ENCODE measurements at regions not wholly inside any gene's neighbourhood (a gene's known extent, or its start where the extent isn't known, plus 50 kb on each side); places are given as distances from the start of the nearest gene placed in this dataset.

- TF ChIP-seq POLR2A (IDR thresholded peaks at IDR 0.05; ENCODE audit: extremely low read depth, insufficient read length) (no peak), MAX (IDR thresholded peaks at IDR 0.05; ENCODE audit: low read depth, low read length) (no peak), MYC (IDR thresholded peaks at IDR 0.05; ENCODE audit: low read depth, low read length) (no peak), CTCF (IDR thresholded peaks at IDR 0.05; ENCODE audit: low read depth, low read length) (no peak)
- no peak overlapping the region for H3K4me3 ChIP-seq (ENCODE audit: low read depth, low read length)
- no peak for DNase-seq (ENCODE audit: low read depth)
These were observed 736.7 kb upstream of the WWC1 start for GRCh38 chr5:167554564-167555290.

GRCh38 chr5:167555565-167556166, 735.8 kb upstream of the WWC1 start:
- no peak for DNase-seq (ENCODE audit: low read depth)
- no peak overlapping the region for H3K4me3 ChIP-seq (ENCODE audit: low read depth, low read length)
- TF ChIP-seq MAX (IDR thresholded peaks at IDR 0.05; ENCODE audit: low read depth, low read length) (no peak), MYC (IDR thresholded peaks at IDR 0.05; ENCODE audit: low read depth, low read length) (no peak), POLR2A (IDR thresholded peaks at IDR 0.05; ENCODE audit: extremely low read depth, insufficient read length) (no peak), CTCF (IDR thresholded peaks at IDR 0.05; ENCODE audit: low read depth, low read length) (no peak)

GRCh38 chr5:167557359-167557758, 734.1 kb upstream of the WWC1 start:
- TF ChIP-seq CTCF (IDR thresholded peaks at IDR 0.05; ENCODE audit: low read depth, low read length) (no peak), MYC (IDR thresholded peaks at IDR 0.05; ENCODE audit: low read depth, low read length) (no peak), POLR2A (IDR thresholded peaks at IDR 0.05; ENCODE audit: extremely low read depth, insufficient read length) (no peak), MAX (IDR thresholded peaks at IDR 0.05; ENCODE audit: low read depth, low read length) (no peak)
- no peak overlapping the region for H3K4me3 ChIP-seq (ENCODE audit: low read depth, low read length)
- DNase-seq (ENCODE audit: low read depth) = no peak

- no peak overlapping the region for H3K4me3 ChIP-seq (ENCODE audit: low read depth, low read length)
- no peak for DNase-seq (ENCODE audit: low read depth)
- TF ChIP-seq MAX (IDR thresholded peaks at IDR 0.05; ENCODE audit: low read depth, low read length) = no peak
- no peak for TF ChIP-seq POLR2A (IDR thresholded peaks at IDR 0.05; ENCODE audit: extremely low read depth, insufficient read length)
- no peak for TF ChIP-seq MYC (IDR thresholded peaks at IDR 0.05; ENCODE audit: low read depth, low read length)
- no peak for TF ChIP-seq CTCF (IDR thresholded peaks at IDR 0.05; ENCODE audit: low read depth, low read length)
These were observed 729.6 kb upstream of the WWC1 start for GRCh38 chr5:167561796-167562195.

- no peak overlapping the region for H3K4me3 ChIP-seq (ENCODE audit: low read depth, low read length)
- DNase-seq (ENCODE audit: low read depth) = no peak
- no peak for TF ChIP-seq MYC (IDR thresholded peaks at IDR 0.05; ENCODE audit: low read depth, low read length)
- TF ChIP-seq CTCF (IDR thresholded peaks at IDR 0.05; ENCODE audit: low read depth, low read length) = no peak
- TF ChIP-seq MAX (IDR thresholded peaks at IDR 0.05; ENCODE audit: low read depth, low read length) = no peak
- no peak for TF ChIP-seq POLR2A (IDR thresholded peaks at IDR 0.05; ENCODE audit: extremely low read depth, insufficient read length)
These were observed 727.2 kb upstream of the WWC1 start for GRCh38 chr5:167564275-167564674.

Measured in NB4 (cell line).